RWPE1 (cell line): ENCODE measurements at regions not wholly inside any gene's neighbourhood (a gene's known extent, or its start where the extent isn't known, plus 50 kb on each side); places are given as distances from the start of the nearest gene placed in this dataset.

Source experiments
- CTCF ChIA-PET: fragments of 350-600 bp; sonication (Branson Sonifier 250); formaldehyde crosslinking; extraction: SDS; loops from one replicate; lab custom pipeline; 2021; lab: Yijun Ruan, JAX
- POLR2A ChIA-PET: fragments of 400-600 bp; formaldehyde crosslinking; extraction: SDS; loops from one replicate; lab custom pipeline; 2020; ENCODE audit warnings: antibody characterized with exemption; ENCODE audit not compliant: low non-redundant PET; lab: Yijun Ruan, JAX
- DNase-seq: peaks from one replicate; pipeline ENCODE4 v3.0.0; 2012; ENCODE audit warnings: low spot score
- H3K27ac ChIP-seq: fragments of 450-650 bp; 2 replicates; pipeline ENCODE4 v1.5.1; 2017
- CTCF ChIP-seq: fragments of 450-650 bp; conservative IDR thresholded peaks from 2 replicates; pipeline ENCODE4 v1.5.1; 2017; ENCODE audit warnings: low read depth, mild to moderate bottlenecking

- no peak for DNase-seq
- no peak for TF ChIP-seq CTCF
- ChIA-PET POLR2A (no interaction called here), CTCF (interaction anchor here (0.6 kb wide), 1 partner anchor 854 kb away, joined by 4 read pairs; no protein-coding TSS in a partner anchor)
- no peak overlapping the region for H3K27ac ChIP-seq
Measured at GRCh38 chr12:115636546-115636945, 640.9 kb downstream of the MED13L start.

GRCh38 chr12:115632308-115632707 is 645.2 kb downstream of the MED13L start:
- ChIA-PET POLR2A (no interaction called here), CTCF (no interaction called here)
- peak; percentile 27 for DNase-seq
- TF ChIP-seq CTCF, result peak; percentile 32; the same call in 1 of the 2 replicates
- no peak overlapping the region for H3K27ac ChIP-seq

GRCh38 chr12:115630136-115630535 is 647.4 kb downstream of the MED13L start:
- CTCF ChIA-PET, result interaction anchor here (0.9 kb wide), 1 partner anchor 1005 kb away, joined by 3 read pairs; no protein-coding TSS in a partner anchor
- POLR2A ChIA-PET, result no interaction called here
- DNase-seq, result no peak
- H3K27ac ChIP-seq, result no peak overlapping the region
- no peak for TF ChIP-seq CTCF

GRCh38 chr12:115626210-115626609 is 651.3 kb downstream of the MED13L start:
- CTCF ChIA-PET, result interaction anchor here (0.6 kb wide), 1 partner anchor 1408 kb away, joined by 4 read pairs; no protein-coding TSS in a partner anchor
- TF ChIP-seq CTCF, result no peak
- DNase-seq, result no peak
- POLR2A ChIA-PET, result no interaction called here
- no peak overlapping the region for H3K27ac ChIP-seq

GRCh38 chr12:115623764-115624334 is 653.6 kb downstream of the MED13L start:
- no peak for DNase-seq
- ChIA-PET CTCF (interaction anchor here (0.6 kb wide), 1 partner anchor 323 kb away, joined by 3 read pairs; no protein-coding TSS in a partner anchor), POLR2A (interaction anchor here (0.6 kb wide), 1 partner anchor 940 kb away, joined by 3 read pairs; the partner anchor contains the start of gene TBX3)
- no peak overlapping the region for H3K27ac ChIP-seq
- no peak for TF ChIP-seq CTCF

GRCh38 chr12:115623275-115623674 is 654.2 kb downstream of the MED13L start:
- POLR2A ChIA-PET, result no interaction called here
- TF ChIP-seq CTCF, result no peak
- CTCF ChIA-PET, result interaction anchor here (0.6 kb wide), 1 partner anchor 324 kb away, joined by 3 read pairs; no protein-coding TSS in a partner anchor
- no peak overlapping the region for H3K27ac ChIP-seq
- DNase-seq, result no peak
